Mesenchymal stem cell (in vitro differentiated cells and primary cell): ENCODE measurements at regions not wholly inside any gene's neighbourhood (a gene's known extent, or its start where the extent isn't known, plus 50 kb on each side); places are given as distances from the start of the nearest gene placed in this dataset.

Experiments used
- DNase-seq: peaks from one replicate; pipeline ENCODE4 v3.0.0-alpha.2; 2013
- H2AFZ ChIP-seq: one replicate; pipeline ENCODE4 v1.6.1; 2013; ENCODE audit warnings: low read depth, mild to moderate bottlenecking, control low read depth, inconsistent platforms, low read length, moderate library complexity
- H2AK5ac ChIP-seq: 2 replicates; pipeline ENCODE4 v1.6.1; 2013; ENCODE audit warnings: low read length, moderate library complexity, mild to moderate bottlenecking, inconsistent platforms; ENCODE audit not compliant: severe bottlenecking
- H2BK120ac ChIP-seq: one replicate; pipeline ENCODE4 v1.6.1; 2013; ENCODE audit warnings: low read depth, mild to moderate bottlenecking, inconsistent platforms, low read length, moderate library complexity
- H2BK12ac ChIP-seq, 2 experiments: one replicate each; pipeline ENCODE4 v1.6.1; 2013; ENCODE audit warnings: inconsistent platforms in 2 of 2, low read length in 2 of 2, mild to moderate bottlenecking in 2 of 2, moderate library complexity in 2 of 2, control low read depth in 1 of 2
- H2BK15ac ChIP-seq: one replicate; pipeline ENCODE4 v1.6.1; 2013; ENCODE audit warnings: mild to moderate bottlenecking, low read depth, inconsistent platforms; ENCODE audit not compliant: poor library complexity, severe bottlenecking
- H2BK5ac ChIP-seq: 2 replicates; pipeline ENCODE4 v1.6.1; 2013; ENCODE audit warnings: low read depth, mild to moderate bottlenecking, low read length, control low read depth, inconsistent platforms; ENCODE audit not compliant: poor library complexity, severe bottlenecking
- H3K14ac ChIP-seq, 2 experiments: one replicate each; pipeline ENCODE4 v1.6.1; 2013; ENCODE audit warnings: inconsistent platforms in 2 of 2, low read length in 2 of 2, control low read depth in 1 of 2, mild to moderate bottlenecking in 1 of 2, moderate library complexity in 1 of 2
- H3K18ac ChIP-seq, 2 experiments: one replicate each; pipeline ENCODE4 v1.6.1; 2013; ENCODE audit warnings: inconsistent platforms in 2 of 2, low read length in 2 of 2, control low read depth in 1 of 2, low read depth in 1 of 2, mild to moderate bottlenecking in 1 of 2
- H3K23ac ChIP-seq, 2 experiments: one replicate each; pipeline ENCODE4 v1.6.1; 2013; ENCODE audit warnings: inconsistent platforms in 2 of 2, low read length in 2 of 2, mild to moderate bottlenecking in 2 of 2, moderate library complexity in 2 of 2, control low read depth in 1 of 2
- H3K27ac ChIP-seq: 2 replicates; pipeline ENCODE4 v1.5.1; 2013; ENCODE audit warnings: mild to moderate bottlenecking, moderate library complexity, low read length, control low read depth, inconsistent platforms; ENCODE audit not compliant: poor library complexity, severe bottlenecking
- H3K27me3 ChIP-seq, 2 experiments: 2 replicates each; pipeline versions ENCODE4 v1.6.1 to v1.7.0; 2013; ENCODE audit warnings: low read length in 2 of 2, mild to moderate bottlenecking in 2 of 2, moderate library complexity in 2 of 2, control low read depth in 1 of 2, inconsistent platforms in 1 of 2; ENCODE audit not compliant: control insufficient read depth in 1 of 2, insufficient read depth in 1 of 2
- H3K36me3 ChIP-seq, 2 experiments: 2 replicates each; pipeline versions ENCODE4 v1.6.1 to v1.7.0; 2013; ENCODE audit warnings: low read length in 2 of 2, control low read depth in 1 of 2, inconsistent platforms in 1 of 2, low read depth in 1 of 2, mild to moderate bottlenecking in 1 of 2; ENCODE audit not compliant: insufficient read depth in 2 of 2, control insufficient read depth in 1 of 2
- H3K4ac ChIP-seq, 2 experiments: one replicate each; pipeline ENCODE4 v1.6.1; 2013; ENCODE audit warnings: inconsistent platforms in 2 of 2, low read length in 2 of 2, mild to moderate bottlenecking in 2 of 2, moderate library complexity in 2 of 2, control low read depth in 1 of 2, low read depth in 1 of 2
- H3K4me1 ChIP-seq: 2 replicates; pipeline ENCODE4 v1.6.1; 2013; ENCODE audit warnings: low read depth, low read length, control low read depth; ENCODE audit not compliant: control insufficient read depth, insufficient read depth
- H3K4me2 ChIP-seq: 2 replicates; pipeline ENCODE4 v1.6.1; 2013; ENCODE audit warnings: low read length, mild to moderate bottlenecking, inconsistent platforms; ENCODE audit not compliant: poor library complexity, severe bottlenecking
- H3K4me3 ChIP-seq, 2 experiments: 2 replicates each; pipeline versions ENCODE4 v1.5.1 to v1.7.0; 2013; ENCODE audit warnings: low read length in 2 of 2, mild to moderate bottlenecking in 2 of 2, control low read depth in 1 of 2, low read depth in 1 of 2; ENCODE audit not compliant: insufficient read depth in 1 of 2
- H3K79me1 ChIP-seq: replicated peaks from 2 replicates; pipeline ENCODE4 v1.6.1; 2013; ENCODE audit warnings: mild to moderate bottlenecking, control low read depth, low read length, inconsistent platforms; ENCODE audit not compliant: poor library complexity, severe bottlenecking
- H3K9ac ChIP-seq: 2 replicates; pipeline ENCODE4 v1.7.0; 2013; ENCODE audit warnings: mild to moderate bottlenecking, low read length, moderate library complexity
- H3K9me3 ChIP-seq: 2 replicates; pipeline ENCODE4 v1.7.0; 2013; ENCODE audit warnings: mild to moderate bottlenecking, low read length; ENCODE audit not compliant: control insufficient read depth
- H4K8ac ChIP-seq: one replicate; pipeline ENCODE4 v1.6.1; 2013; ENCODE audit warnings: inconsistent platforms, mild to moderate bottlenecking, low read length, moderate library complexity
- H4K91ac ChIP-seq: one replicate; pipeline ENCODE4 v1.6.1; 2013; ENCODE audit warnings: mild to moderate bottlenecking, low read length, inconsistent platforms
- WGBS: methylation state at CpG from one replicate; pipeline ENCODE4 v1.1.7; 2013; ENCODE audit warnings: mixed read lengths; 5-methylcytosine and 5-hydroxymethylcytosine counted together

DNA sequence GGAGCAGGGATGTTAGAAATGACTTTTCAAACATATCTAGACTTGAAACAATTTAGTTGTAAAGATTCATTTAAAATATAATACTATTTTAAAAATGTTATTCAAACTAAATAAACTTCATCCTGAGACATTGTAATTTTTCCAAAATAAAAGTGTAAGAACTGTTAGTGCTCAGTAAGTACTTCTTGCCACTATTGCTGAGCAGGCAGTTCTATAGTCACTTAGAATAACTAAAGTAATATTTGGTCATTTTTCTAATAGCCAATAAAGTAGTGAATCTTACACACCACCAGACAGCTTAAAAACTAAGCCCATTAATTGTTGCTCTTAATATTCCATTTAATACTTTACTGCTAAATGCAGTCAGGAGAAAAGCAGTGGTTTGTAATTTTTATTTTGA, 1120.0 kb upstream of the CDH10 start:
- no peak overlapping the region for H2BK120ac ChIP-seq
- H2BK5ac ChIP-seq = no peak overlapping the region
- no peak overlapping the region for H2AFZ ChIP-seq
- no peak overlapping the region for H2BK15ac ChIP-seq
- DNase-seq = no peak
- H2AK5ac ChIP-seq = no peak overlapping the region
- H3K4me3 ChIP-seq = no peak overlapping the region
- no peak overlapping the region for H3K14ac ChIP-seq
- H3K23ac ChIP-seq = no peak overlapping the region
- H3K79me1 ChIP-seq = no peaks in the 10 kb centered on the region
- H3K27ac ChIP-seq = no peak overlapping the region
- H3K18ac ChIP-seq = no peak overlapping the region
- H3K36me3 ChIP-seq = no peaks in the 10 kb centered on the region
- H3K9ac ChIP-seq = no peak overlapping the region
- H4K8ac ChIP-seq = no peak overlapping the region
- no peak overlapping the region for H3K4ac ChIP-seq
- no peaks in the 10 kb centered on the region for H3K4me1 ChIP-seq
- no peak overlapping the region for H3K4me2 ChIP-seq
- no peaks in the 10 kb centered on the region for H3K9me3 ChIP-seq
- H2BK12ac ChIP-seq = no peak overlapping the region
- H3K27me3 ChIP-seq = no peaks in the 10 kb centered on the region
- no peak overlapping the region for H4K91ac ChIP-seq

DNA sequence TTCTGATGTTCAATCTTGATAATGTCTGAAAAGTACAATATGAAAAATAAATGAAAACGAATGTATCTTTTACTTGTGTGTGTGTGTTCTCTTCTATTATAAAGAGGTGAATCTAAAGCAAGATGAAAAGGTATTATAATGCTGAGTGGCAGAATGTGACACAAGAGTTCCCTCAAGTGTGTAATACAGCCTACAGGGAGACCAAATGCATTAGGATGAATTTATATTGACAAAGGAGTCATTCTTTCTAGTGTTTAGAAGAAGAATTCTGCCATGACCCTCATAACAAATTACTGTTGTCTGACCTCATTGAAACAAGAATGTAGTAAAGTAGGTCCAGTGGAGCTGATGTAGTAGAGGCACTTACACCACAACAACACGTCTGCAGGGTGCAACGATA, 1119.0 kb upstream of the CDH10 start:
- Histone ChIP-seq H3K27me3 (no peaks in the 10 kb centered on the region), H3K4ac (no peak overlapping the region), H3K23ac (no peak overlapping the region), H4K8ac (no peak overlapping the region), H3K4me3 (no peak overlapping the region), H3K14ac (no peak overlapping the region), H2BK12ac (no peak overlapping the region), H3K27ac (no peak overlapping the region), H2AFZ (no peak overlapping the region), H4K91ac (no peak overlapping the region), H3K79me1 (no peaks in the 10 kb centered on the region), H3K9me3 (peaks cover 2% of the 10 kb centered on the region), H3K4me1 (no peaks in the 10 kb centered on the region), H2BK15ac (no peak overlapping the region), H3K18ac (no peak overlapping the region), H2BK5ac (no peak overlapping the region), H3K4me2 (no peak overlapping the region), H2BK120ac (no peak overlapping the region), H3K9ac (no peak overlapping the region), H2AK5ac (no peak overlapping the region), H3K36me3 (no peaks in the 10 kb centered on the region)
- 93% methylated on average over 2 of the region's 3 CpGs for WGBS
- DNase-seq = no peak

DNA sequence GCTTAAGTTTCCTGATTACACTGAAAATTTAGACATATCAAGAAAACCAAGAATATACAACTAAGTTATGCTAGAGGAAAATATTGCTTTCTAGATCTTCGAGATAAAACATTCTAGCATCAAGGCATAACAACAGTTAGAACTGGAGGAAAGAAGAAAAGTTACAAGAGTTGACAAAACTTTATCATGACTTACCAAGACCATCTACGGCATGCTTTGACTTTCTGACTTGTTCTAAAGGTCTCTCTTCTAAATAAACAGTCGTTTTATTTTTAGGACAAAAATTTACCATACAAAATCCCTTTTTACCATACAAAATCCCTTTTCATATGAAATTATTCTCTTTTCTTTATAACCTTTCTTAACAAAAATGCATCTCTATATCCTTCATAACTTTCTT, 1110.1 kb upstream of the CDH10 start:
- H2BK12ac ChIP-seq = no peak overlapping the region
- H3K27ac ChIP-seq = no peak overlapping the region
- no peak overlapping the region for H4K91ac ChIP-seq
- H3K4me3 ChIP-seq = no peak overlapping the region
- DNase-seq = peak; percentile 1
- no peaks in the 10 kb centered on the region for H3K4me1 ChIP-seq
- H2BK15ac ChIP-seq = no peak overlapping the region
- H2AK5ac ChIP-seq = no peak overlapping the region
- no peaks in the 10 kb centered on the region for H3K27me3 ChIP-seq
- H3K4me2 ChIP-seq = no peak overlapping the region
- no peak overlapping the region for H4K8ac ChIP-seq
- no peak overlapping the region for H3K9ac ChIP-seq
- no peak overlapping the region for H3K23ac ChIP-seq
- peaks cover 50% of the 10 kb centered on the region for H3K9me3 ChIP-seq
- H2BK5ac ChIP-seq = no peak overlapping the region
- H3K18ac ChIP-seq = no peak overlapping the region
- 35% methylated on average over 3 of the region's 3 CpGs for WGBS
- no peak overlapping the region for H3K4ac ChIP-seq
- H3K14ac ChIP-seq = no peak overlapping the region
- H2BK120ac ChIP-seq = no peak overlapping the region
- no peak overlapping the region for H2AFZ ChIP-seq
- no peaks in the 10 kb centered on the region for H3K79me1 ChIP-seq
- no peaks in the 10 kb centered on the region for H3K36me3 ChIP-seq

DNA sequence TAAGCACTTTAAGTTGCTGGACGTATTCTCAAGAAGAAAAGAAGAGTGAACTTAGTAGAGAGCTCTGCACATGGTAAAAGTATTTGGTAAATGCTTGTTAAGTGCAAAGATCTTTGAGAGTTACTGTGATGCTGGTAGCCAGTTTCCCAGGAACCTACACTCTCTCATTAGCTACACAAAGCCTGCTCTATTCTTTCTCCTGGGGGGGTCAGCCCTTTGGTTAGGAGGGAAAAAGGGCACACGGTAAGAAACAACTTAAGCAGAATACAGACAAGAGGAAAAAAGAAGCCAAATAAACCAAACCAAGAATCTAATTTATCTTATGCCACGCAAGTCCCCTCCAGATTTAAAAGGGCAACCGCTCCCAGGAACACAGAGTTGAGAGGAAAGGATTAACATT, 1100.1 kb upstream of the CDH10 start:
- no peaks in the 10 kb centered on the region for H3K4me1 ChIP-seq
- no peak overlapping the region for H3K18ac ChIP-seq
- no peak overlapping the region for H3K23ac ChIP-seq
- H3K4me3 ChIP-seq = no peak overlapping the region
- no peak overlapping the region for H2BK5ac ChIP-seq
- no peaks in the 10 kb centered on the region for H3K36me3 ChIP-seq
- H3K27ac ChIP-seq = no peak overlapping the region
- H3K9ac ChIP-seq = no peak overlapping the region
- DNase-seq = no peak
- H3K27me3 ChIP-seq = no peaks in the 10 kb centered on the region
- H3K4me2 ChIP-seq = no peak overlapping the region
- H3K9me3 ChIP-seq = peaks cover 3% of the 10 kb centered on the region
- no peak overlapping the region for H2BK12ac ChIP-seq
- H4K8ac ChIP-seq = no peak overlapping the region
- H4K91ac ChIP-seq = no peak overlapping the region
- WGBS = 82% methylated on average over 3 of the region's 4 CpGs
- H2AFZ ChIP-seq = no peak overlapping the region
- no peak overlapping the region for H2BK15ac ChIP-seq
- H2BK120ac ChIP-seq = no peak overlapping the region
- no peak overlapping the region for H2AK5ac ChIP-seq
- no peak overlapping the region for H3K4ac ChIP-seq
- H3K79me1 ChIP-seq = no peaks in the 10 kb centered on the region
- H3K14ac ChIP-seq = no peak overlapping the region
